MCF 10A (cell line): ENCODE measurements at regions not wholly inside any gene's neighbourhood (a gene's known extent, or its start where the extent isn't known, plus 50 kb on each side); places are given as distances from the start of the nearest gene placed in this dataset.

ENCODE experiments used
- BruUV-seq: library from RNA; stranded (reverse); fragments of 400-500 nt; replicated peaks from 2 replicates; lab custom pipeline; 2021; lab: Mats Ljungman, UMichigan
- CTCF ChIA-PET: fragments of 300-600 bp; sonication (Branson Sonifier 250); formaldehyde crosslinking; extraction: SDS; loops from one replicate; lab custom pipeline; 2021; ENCODE audit warnings: antibody characterized with exemption, inconsistent platforms; lab: Yijun Ruan, JAX
- POLR2A ChIA-PET: fragments of 300-600, 350-650 bp; sonication (Branson Sonifier 250); formaldehyde crosslinking; extraction: SDS; loops from one replicate; lab custom pipeline; 2020; ENCODE audit warnings: antibody characterized with exemption, inconsistent platforms; lab: Yijun Ruan, JAX
- DNase-seq: peaks from one replicate; pipeline ENCODE4 v3.0.0-alpha.2; 2018; ENCODE audit not compliant: unreplicated experiment
- H3K27ac Mint-ChIP-seq: one replicate; pipeline ENCODE4 v1.8.0; 2022; ENCODE audit warnings: mild to moderate bottlenecking, low read depth, mixed read lengths; ENCODE audit not compliant: unreplicated experiment
- H3K27me3 Mint-ChIP-seq: one replicate; pipeline ENCODE4 v1.8.0; 2022; ENCODE audit warnings: mixed read lengths; ENCODE audit not compliant: insufficient read depth, unreplicated experiment
- H3K36me3 Mint-ChIP-seq: one replicate; pipeline ENCODE4 v1.8.0; 2022; ENCODE audit warnings: mild to moderate bottlenecking, moderate library complexity, mixed read lengths; ENCODE audit not compliant: insufficient read depth, unreplicated experiment
- H3K4me1 Mint-ChIP-seq: one replicate; pipeline ENCODE4 v1.8.0; 2022; ENCODE audit warnings: mixed read lengths; ENCODE audit not compliant: insufficient read depth, unreplicated experiment
- H3K4me3 Mint-ChIP-seq: one replicate; pipeline ENCODE4 v1.8.0; 2022; ENCODE audit warnings: mild to moderate bottlenecking, moderate library complexity, mixed read lengths; ENCODE audit not compliant: unreplicated experiment
- H3K9me3 Mint-ChIP-seq: one replicate; pipeline ENCODE4 v1.8.0; 2022; ENCODE audit warnings: mixed read lengths; ENCODE audit not compliant: unreplicated experiment
- CTCF ChIP-seq: fragments of 200-600 bp; IDR thresholded peaks from one replicate; pipeline ENCODE4 v1.8.0; 2022; ENCODE audit warnings: antibody characterized with exemption, mild to moderate bottlenecking; ENCODE audit not compliant: unreplicated experiment
- intact Hi-C: fragments of 100-400 bp; cut with micrococcal nuclease; formaldehyde crosslinking; loops from 2 replicates; pipeline ENCODE4 v1.14.1; 2022

- no TSS peak for BruUV-seq
- no peaks in the 10 kb centered on the region for H3K36me3 Mint-ChIP-seq
- ChIA-PET POLR2A (interaction anchor here (0.6 kb wide), 1 partner anchor 566 kb away, joined by 3 read pairs; no protein-coding TSS in a partner anchor), CTCF (interaction anchor here (1.6 kb wide), 1 partner anchor 26 kb away, joined by 3 read pairs; no protein-coding TSS in a partner anchor)
- H3K4me3 Mint-ChIP-seq = no peak overlapping the region
- no peaks in the 10 kb centered on the region for H3K27me3 Mint-ChIP-seq
- no peak for TF ChIP-seq CTCF
- peaks cover 8% of the 10 kb centered on the region for H3K9me3 Mint-ChIP-seq
- no peaks in the 10 kb centered on the region for H3K4me1 Mint-ChIP-seq
- no peak overlapping the region for H3K27ac Mint-ChIP-seq
- no peak for DNase-seq
- intact Hi-C loops = no loop called here
These were observed 273.3 kb upstream of the LRIG3 start for GRCh38 chr12:59193476-59194050.

GRCh38 chr12:59191372-59191771 is 271.1 kb upstream of the LRIG3 start:
- no peak overlapping the region for H3K4me3 Mint-ChIP-seq
- H3K36me3 Mint-ChIP-seq = no peaks in the 10 kb centered on the region
- H3K9me3 Mint-ChIP-seq = peaks cover 8% of the 10 kb centered on the region
- H3K4me1 Mint-ChIP-seq = no peaks in the 10 kb centered on the region
- no peaks in the 10 kb centered on the region for H3K27me3 Mint-ChIP-seq
- no peak overlapping the region for H3K27ac Mint-ChIP-seq
- intact Hi-C loops = no loop called here
- no peak for DNase-seq
- CTCF ChIA-PET = interaction anchor here (1.2 kb wide), 1 partner anchor 9 kb away, joined by 3 read pairs; no protein-coding TSS in a partner anchor
- POLR2A ChIA-PET = interaction anchor here (0.7 kb wide), 1 partner anchor 9 kb away, joined by 3 read pairs; no protein-coding TSS in a partner anchor
- no peak for TF ChIP-seq CTCF
- no TSS peak for BruUV-seq

- H3K36me3 Mint-ChIP-seq = no peaks in the 10 kb centered on the region
- BruUV-seq = no TSS peak
- no peak overlapping the region for H3K4me3 Mint-ChIP-seq
These were observed 266.1 kb upstream of the LRIG3 start for GRCh38 chr12:59186451-59186850.

GRCh38 chr12:59185295-59185694 is 265.0 kb upstream of the LRIG3 start:
- TF ChIP-seq CTCF = no peak
- ChIA-PET CTCF (interaction anchor here (0.6 kb wide), 1 partner anchor 322 kb away, joined by 3 read pairs; no protein-coding TSS in a partner anchor), POLR2A (interaction anchor here (0.6 to 1.0 kb wide), 3 partner anchors 14 to 107 kb away, joined by 3 to 4 read pairs (median 3); no protein-coding TSS in a partner anchor)
- Mint-ChIP-seq H3K4me1 (no peaks in the 10 kb centered on the region), H3K36me3 (no peaks in the 10 kb centered on the region), H3K27ac (no peak overlapping the region), H3K9me3 (no peaks in the 10 kb centered on the region), H3K27me3 (no peaks in the 10 kb centered on the region), H3K4me3 (no peak overlapping the region)
- no TSS peak for BruUV-seq
- intact Hi-C loops = no loop called here
- no peak for DNase-seq

More at GRCh38 chr12:59186451-59186850, 266.1 kb upstream of the LRIG3 start:
- ChIA-PET CTCF (no interaction called here), POLR2A (no interaction called here)
- TF ChIP-seq CTCF = no peak
- no peak overlapping the region for H3K27ac Mint-ChIP-seq
- H3K4me1 Mint-ChIP-seq = no peaks in the 10 kb centered on the region
- no peak for DNase-seq
- intact Hi-C loops = no loop called here
- H3K27me3 Mint-ChIP-seq = no peaks in the 10 kb centered on the region
- no peaks in the 10 kb centered on the region for H3K9me3 Mint-ChIP-seq
